H9 (cell line): ENCODE measurements at regions not wholly inside any gene's neighbourhood (a gene's known extent, or its start where the extent isn't known, plus 50 kb on each side); places are given as distances from the start of the nearest gene placed in this dataset.

Source experiments
- DNase-seq: peaks from one replicate; pipeline ENCODE4 v3.0.0-alpha.2; 2017
- H2AFZ ChIP-seq: one replicate; pipeline ENCODE4 v1.6.1; 2013; ENCODE audit warnings: mild to moderate bottlenecking, low read length, control low read depth, moderate library complexity
- H2AK5ac ChIP-seq: 2 replicates; pipeline ENCODE4 v1.6.1; 2013; ENCODE audit warnings: low read length, control low read depth, mixed read lengths; ENCODE audit not compliant: insufficient read length
- H2BK120ac ChIP-seq: one replicate; pipeline ENCODE4 v1.6.1; 2013; ENCODE audit warnings: low read depth, mild to moderate bottlenecking, low read length, control low read depth, inconsistent platforms; ENCODE audit not compliant: poor library complexity, severe bottlenecking
- H2BK12ac ChIP-seq: 2 replicates; pipeline ENCODE4 v1.6.1; 2013; ENCODE audit warnings: low read length, control low read depth, mixed read lengths, low read depth; ENCODE audit not compliant: insufficient read length
- H2BK15ac ChIP-seq: 2 replicates; pipeline ENCODE4 v1.6.1; 2013; ENCODE audit warnings: low read depth, low read length, control low read depth
- H2BK20ac ChIP-seq: one replicate; pipeline ENCODE4 v1.6.1; 2013; ENCODE audit warnings: low read depth, mild to moderate bottlenecking, low read length, control low read depth, inconsistent platforms; ENCODE audit not compliant: poor library complexity, severe bottlenecking
- H2BK5ac ChIP-seq: 2 replicates; pipeline ENCODE4 v1.6.1; 2013; ENCODE audit warnings: low read length, control low read depth, mixed read lengths; ENCODE audit not compliant: insufficient read length
- H3K14ac ChIP-seq: 2 replicates; pipeline ENCODE4 v1.6.1; 2013; ENCODE audit warnings: low read length, control low read depth; ENCODE audit not compliant: insufficient read depth
- H3K18ac ChIP-seq: 2 replicates; pipeline ENCODE4 v1.6.1; 2013; ENCODE audit warnings: low read depth, mild to moderate bottlenecking, mixed read lengths, low read length, control low read depth; ENCODE audit not compliant: insufficient read length
- H3K23ac ChIP-seq: 2 replicates; pipeline ENCODE4 v1.6.1; 2013; ENCODE audit warnings: low read length, control low read depth, mixed read lengths, low read depth; ENCODE audit not compliant: insufficient read length
- H3K23me2 ChIP-seq: 2 replicates; pipeline ENCODE4 v1.6.1; 2013; ENCODE audit warnings: low read depth, mild to moderate bottlenecking, mixed read lengths, low read length, control low read depth; ENCODE audit not compliant: insufficient read length, poor library complexity, severe bottlenecking
- H3K27ac ChIP-seq: 2 replicates; pipeline ENCODE4 v1.5.1; 2013; ENCODE audit warnings: low read length, control low read depth, mixed read lengths, low read depth; ENCODE audit not compliant: insufficient read length
- H3K27me3 ChIP-seq: 2 replicates; pipeline ENCODE4 v1.6.1; 2013; ENCODE audit warnings: low read length, control low read depth, inconsistent platforms; ENCODE audit not compliant: insufficient read depth
- H3K4ac ChIP-seq: 2 replicates; pipeline ENCODE4 v1.6.1; 2013; ENCODE audit warnings: low read depth, mild to moderate bottlenecking, control low read depth, inconsistent platforms, low read length, moderate library complexity
- H3K4me1 ChIP-seq: 2 replicates; pipeline ENCODE4 v1.6.1; 2013; ENCODE audit warnings: low read length, control low read depth, inconsistent platforms; ENCODE audit not compliant: insufficient read depth
- H3K4me2 ChIP-seq: 2 replicates; pipeline ENCODE4 v1.6.1; 2013; ENCODE audit warnings: low read length, control low read depth, mixed read lengths; ENCODE audit not compliant: insufficient read length, insufficient read depth
- H3K56ac ChIP-seq: 2 replicates; pipeline ENCODE4 v1.6.1; 2013; ENCODE audit warnings: low read depth, mild to moderate bottlenecking, mixed read lengths, low read length, control low read depth; ENCODE audit not compliant: insufficient read length
- H3K79me1 ChIP-seq: 2 replicates; pipeline ENCODE4 v1.6.1; 2013; ENCODE audit warnings: low read depth, mild to moderate bottlenecking, moderate library complexity, low read length, control low read depth, inconsistent platforms; ENCODE audit not compliant: insufficient read depth, poor library complexity, severe bottlenecking
- H3K79me2 ChIP-seq: 2 replicates; pipeline ENCODE4 v1.6.1; 2013; ENCODE audit warnings: low read length, control low read depth, inconsistent platforms; ENCODE audit not compliant: insufficient read depth
- H3K9ac ChIP-seq: 2 replicates; pipeline ENCODE4 v1.6.1; 2013; ENCODE audit warnings: low read length, control low read depth, mixed read lengths; ENCODE audit not compliant: insufficient read length; ENCODE audit errors: extremely low read depth
- H3K9me3 ChIP-seq: one replicate; pipeline ENCODE4 v1.6.1; 2013; ENCODE audit warnings: low read depth, low read length, inconsistent platforms; ENCODE audit not compliant: control insufficient read depth
- H3T11ph ChIP-seq: one replicate; pipeline ENCODE4 v1.6.1; 2013; ENCODE audit warnings: mild to moderate bottlenecking, low read length, control low read depth, inconsistent platforms
- H4K20me1 ChIP-seq: one replicate; pipeline ENCODE4 v1.6.1; 2013; ENCODE audit not compliant: control insufficient read depth, insufficient read length, insufficient read depth
- H4K5ac ChIP-seq: 2 replicates; pipeline ENCODE4 v1.6.1; 2013; ENCODE audit warnings: low read depth, mild to moderate bottlenecking, mixed read lengths, low read length, control low read depth; ENCODE audit not compliant: insufficient read length
- H4K8ac ChIP-seq: replicated peaks from 2 replicates; pipeline ENCODE4 v1.6.1; 2013; ENCODE audit warnings: low read length, control low read depth, mixed read lengths, low read depth; ENCODE audit not compliant: insufficient read length
- H4K91ac ChIP-seq: 2 replicates; pipeline ENCODE4 v1.6.1; 2013; ENCODE audit warnings: low read depth, mild to moderate bottlenecking, moderate library complexity, mixed read lengths, low read length, control low read depth; ENCODE audit not compliant: insufficient read length
- H3K27ac Mint-ChIP-seq, 3 experiments: 2 replicates in 2 of 3; 3 replicates in 1 of 3; pipeline ENCODE4 v1.8.0; 2020 to 2021; ENCODE audit warnings: mixed read lengths in 3 of 3, mild to moderate bottlenecking in 1 of 3, moderate library complexity in 1 of 3
- H3K27me3 Mint-ChIP-seq: 2 replicates; pipeline ENCODE4 v1.8.0; 2021; ENCODE audit warnings: low read depth, mild to moderate bottlenecking, moderate library complexity, mixed read lengths
- H3K36me3 Mint-ChIP-seq, 3 experiments: 2 replicates in 2 of 3; 3 replicates in 1 of 3; pipeline ENCODE4 v1.8.0; 2020 to 2021; ENCODE audit warnings: low read depth in 3 of 3, mixed read lengths in 3 of 3; ENCODE audit not compliant: insufficient read depth in 1 of 3
- H3K4me1 Mint-ChIP-seq, 2 experiments: 2 replicates each; pipeline ENCODE4 v1.8.0; 2020; ENCODE audit warnings: mixed read lengths in 2 of 2
- H3K4me3 Mint-ChIP-seq, 2 experiments: 2 replicates in 1 of 2; 3 replicates in 1 of 2; pipeline ENCODE4 v1.8.0; 2020 to 2021; ENCODE audit warnings: mild to moderate bottlenecking in 2 of 2, mixed read lengths in 2 of 2, moderate library complexity in 1 of 2
- H3K9me3 Mint-ChIP-seq, 2 experiments: 2 replicates in 1 of 2; 3 replicates in 1 of 2; pipeline ENCODE4 v1.8.0; 2020; ENCODE audit warnings: mild to moderate bottlenecking in 2 of 2, mixed read lengths in 2 of 2, moderate library complexity in 1 of 2
- CTCF ChIP-seq: fragments of 200-600 bp; sonication (generic); conservative IDR thresholded peaks from 3 replicates; pipeline ENCODE4 v1.8.0; 2021; ENCODE audit warnings: antibody characterized with exemption, mild to moderate bottlenecking

DNA sequence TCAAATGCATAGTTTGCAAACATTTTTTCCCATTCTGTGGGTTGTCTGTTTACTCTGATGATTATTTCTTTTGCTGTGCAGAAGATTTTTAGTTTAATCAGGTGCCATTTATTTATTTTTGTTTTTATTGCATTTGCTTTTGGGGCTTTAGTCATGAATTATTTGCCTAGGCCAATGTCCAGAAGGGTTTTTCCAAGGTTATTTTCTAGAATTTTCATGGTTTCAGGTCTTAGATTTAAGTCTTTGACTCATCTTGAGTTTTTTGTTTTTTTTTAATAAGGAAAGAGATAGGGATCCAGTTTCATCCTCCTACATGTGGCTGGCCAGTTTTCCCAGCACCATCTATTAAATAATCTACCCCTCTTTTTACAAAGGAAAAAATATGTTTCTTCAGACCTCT lies 57.2 kb upstream of the TMEM260 start:
- H3K4me3 Mint-ChIP-seq: no peak overlapping the region
- DNase-seq: no peak
- no peaks in the 10 kb centered on the region for H3K9me3 ChIP-seq
- H4K91ac ChIP-seq: no peak overlapping the region
- no peak overlapping the region for H3K4ac ChIP-seq
- no peaks in the 10 kb centered on the region for H3K36me3 Mint-ChIP-seq
- H3K27ac ChIP-seq: no peak overlapping the region
- no peaks in the 10 kb centered on the region for H3K79me2 ChIP-seq
- H3K9ac ChIP-seq: no peak overlapping the region
- H4K5ac ChIP-seq: no peak overlapping the region
- H3K79me1 ChIP-seq: no peaks in the 10 kb centered on the region
- peaks cover 37% of the 10 kb centered on the region in 2 experiments for H3K4me1 Mint-ChIP-seq
- no peak overlapping the region for H3K23ac ChIP-seq
- no peaks in the 10 kb centered on the region for H4K20me1 ChIP-seq
- H3K18ac ChIP-seq: no peak overlapping the region
- no peaks in the 10 kb centered on the region for H3K9me3 Mint-ChIP-seq
- H3K27me3 ChIP-seq: no peaks in the 10 kb centered on the region
- no peak overlapping the region for H2BK15ac ChIP-seq
- no peak overlapping the region; a peak in 1 of 7 replicates for H3K27ac Mint-ChIP-seq
- TF ChIP-seq CTCF: no peak
- H2BK20ac ChIP-seq: no peak overlapping the region
- no peak overlapping the region for H2AK5ac ChIP-seq
- H4K8ac ChIP-seq: no peak overlapping the region
- H3K56ac ChIP-seq: no peak overlapping the region
- H2BK120ac ChIP-seq: no peak overlapping the region
- no peak overlapping the region for H2AFZ ChIP-seq
- H3K14ac ChIP-seq: no peak overlapping the region
- H3K23me2 ChIP-seq: no peaks in the 10 kb centered on the region
- H3K4me2 ChIP-seq: no peak overlapping the region
- peaks cover 8% of the 10 kb centered on the region for H3K27me3 Mint-ChIP-seq
- no peak overlapping the region for H2BK12ac ChIP-seq
- H3T11ph ChIP-seq: no peak overlapping the region
- no peak overlapping the region for H2BK5ac ChIP-seq
- H3K4me1 ChIP-seq: 0 out of 2 replicates have a peak, but pooled peaks cover 2% of the 10 kb centered on the region
